ENCODE measurements at regions not wholly inside any gene's neighbourhood (a gene's known extent, or its start where the extent isn't known, plus 50 kb on each side); places are given as distances from the start of the nearest gene placed in this dataset.
"Not testable (repeated sequence)": the region's sequence is repeated elsewhere in the genome, so short reads cannot be mapped to it uniquely, and the experiment has no call there.

GRCh38 chr5:62211405-62211804, 94.6 kb upstream of the KIF2A start:
- WGBS, 2 donors: 60 to 71% methylated on average over 2 of the region's 2 CpGs
- ATAC-seq: no peak
- TF ChIP-seq POLR2A (IDR thresholded peaks at IDR 0.05) (no peak), CTCF (IDR thresholded peaks at IDR 0.05) (no peak)

GRCh38 chr5:62212648-62213047, 93.4 kb upstream of the KIF2A start:
- TF ChIP-seq CTCF (IDR thresholded peaks at IDR 0.05): no peak
- no peak for TF ChIP-seq POLR2A (IDR thresholded peaks at IDR 0.05)
- no peaks in the 10 kb centered on the region for H3K36me3 ChIP-seq (replicated peaks in 1 of 2; ENCODE audit: insufficient read depth in 1 of 2, low read depth in 2 of 2)
- intact Hi-C loops (cut with DNase I): loop anchor here (10.0 kb wide), 1 partner anchor 142 kb away; no protein-coding TSS in a partner anchor

More at GRCh38 chr5:62211405-62211804, 94.6 kb upstream of the KIF2A start:
- H3K27ac ChIP-seq: no peak overlapping the region
- no peaks in the 10 kb centered on the region for H3K4me1 ChIP-seq
- H3K9me3 ChIP-seq: no peaks in the 10 kb centered on the region
- H3K27me3 ChIP-seq: no peaks in the 10 kb centered on the region
- DNase-seq: no peak
- no peak overlapping the region for H3K4me3 ChIP-seq
- no peaks in the 10 kb centered on the region for H3K36me3 ChIP-seq (replicated peaks in 1 of 2; ENCODE audit: insufficient read depth in 1 of 2, low read depth in 2 of 2)
- intact Hi-C loops (cut with DNase I): loop anchor here (10.0 kb wide), 1 partner anchor 143 kb away; no protein-coding TSS in a partner anchor

GRCh38 chr5:62214701-62215100, 91.3 kb upstream of the KIF2A start:
- DNase-seq (no peak), ATAC-seq (no peak)
- Histone ChIP-seq H3K4me3 (no peak overlapping the region), H3K9me3 (no peaks in the 10 kb centered on the region), H3K36me3 (replicated peaks in 1 of 2; ENCODE audit: insufficient read depth in 1 of 2, low read depth in 2 of 2) (no peaks in the 10 kb centered on the region), H3K4me1 (no peaks in the 10 kb centered on the region), H3K27ac (no peak overlapping the region), H3K27me3 (no peaks in the 10 kb centered on the region)
- intact Hi-C loops (cut with DNase I): loop anchor here (10.0 kb wide), 1 partner anchor 140 kb away; no protein-coding TSS in a partner anchor
- WGBS, 2 donors: 78 to 84% methylated on average over 2 of the region's 2 CpGs
- TF ChIP-seq CTCF (IDR thresholded peaks at IDR 0.05) (no peak), POLR2A (IDR thresholded peaks at IDR 0.05) (no peak)

More at GRCh38 chr5:62212648-62213047, 93.4 kb upstream of the KIF2A start:
- Histone ChIP-seq H3K4me3 (no peak overlapping the region), H3K27me3 (no peaks in the 10 kb centered on the region), H3K9me3 (no peaks in the 10 kb centered on the region), H3K27ac (no peak overlapping the region), H3K4me1 (no peaks in the 10 kb centered on the region)
- ATAC-seq: no peak
- no peak for DNase-seq
- 90 to 92% methylated on average over 3 of the region's 3 CpGs for WGBS, 2 donors

GRCh38 chr5:62216603-62217002, 89.4 kb upstream of the KIF2A start:
- not testable (repeated sequence) for H3K4me3 ChIP-seq; DNase-seq; H3K27me3 ChIP-seq; H3K9me3 ChIP-seq; H3K36me3 ChIP-seq (replicated peaks in 1 of 2; ENCODE audit: insufficient read depth in 1 of 2, low read depth in 2 of 2); H3K4me1 ChIP-seq; ATAC-seq; H3K27ac ChIP-seq
- 32 to 56% methylated on average over 5 of the region's 5 CpGs for WGBS, 2 donors
- intact Hi-C loops (cut with DNase I): loop anchor here (10.0 kb wide), 1 partner anchor 138 kb away; no protein-coding TSS in a partner anchor

- ATAC-seq: not testable (repeated sequence)
- whole genome bisulfite sequencing, 2 donors: 29 to 50% methylated on average over 1 of the region's 1 CpG
These were observed 88.9 kb upstream of the KIF2A start for GRCh38 chr5:62217095-62217494.

GRCh38 chr5:62218860-62219259, 87.1 kb upstream of the KIF2A start:
- H3K27me3 ChIP-seq; H3K36me3 ChIP-seq (replicated peaks in 1 of 2; ENCODE audit: insufficient read depth in 1 of 2, low read depth in 2 of 2); H3K4me3 ChIP-seq; H3K9me3 ChIP-seq; H3K4me1 ChIP-seq; H3K27ac ChIP-seq; DNase-seq; ATAC-seq: not testable (repeated sequence)
- intact Hi-C loops (cut with DNase I): loop anchor here (10.0 kb wide), 1 partner anchor 136 kb away; no protein-coding TSS in a partner anchor
- 44 to 47% methylated on average over 3 of the region's 3 CpGs for WGBS, 2 donors

More at GRCh38 chr5:62217095-62217494, 88.9 kb upstream of the KIF2A start:
- intact Hi-C loops (cut with DNase I): loop anchor here (10.0 kb wide), 1 partner anchor 138 kb away; no protein-coding TSS in a partner anchor
- H3K27ac ChIP-seq; H3K36me3 ChIP-seq (replicated peaks in 1 of 2; ENCODE audit: insufficient read depth in 1 of 2, low read depth in 2 of 2); DNase-seq; H3K4me1 ChIP-seq; H3K9me3 ChIP-seq; H3K4me3 ChIP-seq; H3K27me3 ChIP-seq: not testable (repeated sequence)

- H3K27ac ChIP-seq; H3K36me3 ChIP-seq (replicated peaks in 1 of 2; ENCODE audit: insufficient read depth in 1 of 2, low read depth in 2 of 2); DNase-seq; ATAC-seq; intact Hi-C loops (cut with DNase I); H3K4me1 ChIP-seq; H3K4me3 ChIP-seq; H3K27me3 ChIP-seq; H3K9me3 ChIP-seq: not testable (repeated sequence)
- 57 to 58% methylated on average over 5 of the region's 5 CpGs for WGBS, 2 donors
These were observed 84.1 kb upstream of the KIF2A start for GRCh38 chr5:62221881-62222280.

GRCh38 chr5:62222305-62222704, 83.7 kb upstream of the KIF2A start:
- H3K27ac ChIP-seq; DNase-seq; ATAC-seq; H3K27me3 ChIP-seq; H3K4me3 ChIP-seq; intact Hi-C loops (cut with DNase I); H3K9me3 ChIP-seq; H3K4me1 ChIP-seq; H3K36me3 ChIP-seq (replicated peaks in 1 of 2; ENCODE audit: insufficient read depth in 1 of 2, low read depth in 2 of 2): not testable (repeated sequence)
- 0 to 21% methylated on average over 1 of the region's 2 CpGs for WGBS, 2 donors

Data from body of pancreas (tissue), 4 donors.